Activated CD4-positive, alpha-beta T cell treated with anti-CD3 and anti-CD28 coated beads, Interleukin-2, amount 50 U/mL, for 4 hours (primary cell): ENCODE measurements at regions not wholly inside any gene's neighbourhood (a gene's known extent, or its start where the extent isn't known, plus 50 kb on each side); places are given as distances from the start of the nearest gene placed in this dataset.

Experiments used
- DNase-seq, 2 experiments: peaks; one replicate each; pipeline ENCODE4 v3.0.0-alpha.2; 2020

GRCh38 chr2:118169359-118170005 is 81.2 kb downstream of the INSIG2 start:
- no peak for DNase-seq

GRCh38 chr2:118168615-118169014 is 80.3 kb downstream of the INSIG2 start:
- DNase-seq, result no peak

DNA sequence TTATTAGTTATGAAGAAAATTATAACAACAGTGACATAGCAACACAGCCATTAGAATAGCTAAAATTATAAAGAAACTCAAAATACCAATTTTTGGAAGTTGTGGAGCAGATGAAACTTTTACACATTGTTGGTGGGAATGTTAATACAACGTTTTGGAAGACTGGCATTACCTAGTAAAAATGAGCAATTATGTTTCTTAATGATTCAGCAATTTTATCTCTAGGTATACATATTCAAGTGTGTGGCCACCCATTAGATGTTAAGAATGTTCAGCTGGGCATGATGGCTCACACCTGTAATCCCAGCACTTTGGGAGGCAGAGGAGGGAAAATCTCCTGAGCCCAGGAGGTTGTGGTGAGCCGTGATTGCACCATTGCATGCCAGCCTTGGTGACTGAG is 78.8 kb downstream of the INSIG2 start:
- DNase-seq, result no peak

DNA sequence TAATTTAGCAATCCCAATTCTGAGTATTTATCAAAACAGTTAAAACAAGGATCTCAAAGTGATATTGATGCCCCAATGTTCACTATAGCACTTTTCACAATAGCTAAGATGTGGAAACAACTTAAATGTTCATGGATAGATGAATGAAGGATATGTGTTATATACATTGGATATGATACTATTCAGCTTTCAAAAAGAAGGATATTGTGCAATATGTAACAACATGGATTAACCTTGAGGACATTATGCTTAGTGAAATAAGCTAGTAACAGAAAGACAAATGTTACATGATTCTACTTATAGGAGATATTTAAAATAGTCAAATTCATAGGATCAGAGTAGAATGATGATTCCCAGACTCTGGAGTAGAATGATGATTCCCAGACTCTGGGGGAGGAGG is 78.0 kb downstream of the INSIG2 start:
- DNase-seq, result no peak

DNA sequence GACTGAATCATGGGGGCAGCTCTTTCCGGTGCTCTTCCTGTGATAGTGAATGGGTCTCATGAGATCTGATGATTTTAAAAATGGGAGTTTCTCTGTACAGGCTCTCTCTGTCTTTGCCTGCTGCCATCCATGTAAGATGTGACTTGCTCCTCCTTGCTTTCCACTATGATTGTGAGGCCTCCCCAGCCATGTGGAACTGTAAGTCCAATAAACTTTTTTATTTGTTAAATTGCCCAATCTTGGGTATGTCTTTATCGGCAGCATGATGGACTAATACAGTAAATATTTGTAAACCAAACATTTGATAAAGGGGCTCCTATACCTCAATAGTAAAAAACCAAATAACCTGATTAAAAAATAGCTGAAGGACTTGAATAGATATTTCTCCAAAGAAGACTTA is 77.3 kb downstream of the INSIG2 start:
- DNase-seq, result no peak
